HG02642 (cell line): ENCODE measurements at regions not wholly inside any gene's neighbourhood (a gene's known extent, or its start where the extent isn't known, plus 50 kb on each side); places are given as distances from the start of the nearest gene placed in this dataset.
"Not testable (repeated sequence)": the region's sequence is repeated elsewhere in the genome, so short reads cannot be mapped to it uniquely, and the experiment has no call there.

Source experiments
- ATAC-seq: cut with Tn5 transposase; IDR thresholded peaks from one replicate; pipeline ENCODE4 v1.9.1; 2021; ENCODE audit warnings: mild to moderate bottlenecking; ENCODE audit not compliant: unreplicated experiment, poor library complexity

DNA sequence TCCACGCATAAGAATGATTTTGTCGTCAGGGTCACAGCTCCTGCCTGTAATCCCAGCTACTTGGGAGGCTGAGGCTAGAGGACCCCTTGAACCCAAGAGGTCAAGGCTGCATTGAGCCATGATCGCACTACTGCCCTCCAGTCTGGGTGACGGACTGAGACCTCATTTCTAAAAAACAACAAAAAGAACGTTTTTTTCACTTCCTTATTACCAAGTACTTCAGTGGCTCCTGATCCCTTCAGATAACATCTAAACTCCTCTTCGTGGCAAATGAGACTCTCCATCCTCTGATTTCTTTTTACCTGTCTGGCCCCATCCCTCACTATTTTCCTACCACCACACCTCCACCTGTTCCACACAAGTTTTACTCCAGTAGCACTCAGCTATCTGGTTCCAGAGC is 105.4 kb upstream of the TLK1 start:
- ATAC-seq = no peak

- not testable (repeated sequence) for ATAC-seq
Measured at GRCh38 chr2:171261529-171261928, 100.8 kb upstream of the TLK1 start.

GRCh38 chr2:171260471-171261424 is 100.1 kb upstream of the TLK1 start:
- no peak for ATAC-seq

DNA sequence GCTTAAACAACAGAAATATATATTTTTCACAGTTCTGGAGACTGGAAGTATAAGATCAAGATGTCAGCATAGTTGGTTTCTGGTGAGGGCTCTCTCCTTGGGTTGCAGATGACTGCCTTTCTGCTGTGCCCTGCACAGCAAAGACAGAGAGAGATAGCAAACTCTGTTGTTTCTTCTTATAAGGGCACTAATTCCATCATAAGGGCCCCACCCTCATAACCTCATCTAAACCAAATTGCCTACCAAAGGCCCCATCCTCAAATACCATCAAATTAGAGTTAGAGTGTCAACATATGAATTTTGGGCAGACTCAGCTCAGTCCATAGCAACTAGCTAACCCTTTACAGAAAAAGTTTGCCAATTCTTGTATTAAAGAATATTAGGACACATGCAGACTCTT is 94.0 kb upstream of the TLK1 start:
- no peak for ATAC-seq

- ATAC-seq = no peak
Measured at GRCh38 chr2:171253900-171254650, 93.4 kb upstream of the TLK1 start.

DNA sequence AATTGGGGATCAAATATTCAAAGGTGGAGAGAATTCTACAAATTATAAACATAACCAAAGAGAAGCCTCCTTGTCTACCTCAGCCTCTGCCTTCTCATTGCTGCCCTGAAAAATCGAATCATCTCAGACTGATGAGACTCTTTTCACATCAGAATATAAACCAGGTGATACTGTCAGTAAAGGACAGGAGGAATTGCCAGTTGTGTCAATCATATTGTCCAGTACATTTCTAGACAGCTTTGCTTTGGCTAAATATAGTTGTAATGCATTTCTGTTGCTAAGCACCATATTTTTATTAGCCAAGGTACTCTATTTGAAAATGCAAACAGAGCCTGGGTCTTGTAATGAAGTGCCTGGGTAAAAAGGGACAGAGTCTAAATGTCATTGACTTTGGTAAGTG is 92.6 kb upstream of the TLK1 start:
- ATAC-seq = no peak

DNA sequence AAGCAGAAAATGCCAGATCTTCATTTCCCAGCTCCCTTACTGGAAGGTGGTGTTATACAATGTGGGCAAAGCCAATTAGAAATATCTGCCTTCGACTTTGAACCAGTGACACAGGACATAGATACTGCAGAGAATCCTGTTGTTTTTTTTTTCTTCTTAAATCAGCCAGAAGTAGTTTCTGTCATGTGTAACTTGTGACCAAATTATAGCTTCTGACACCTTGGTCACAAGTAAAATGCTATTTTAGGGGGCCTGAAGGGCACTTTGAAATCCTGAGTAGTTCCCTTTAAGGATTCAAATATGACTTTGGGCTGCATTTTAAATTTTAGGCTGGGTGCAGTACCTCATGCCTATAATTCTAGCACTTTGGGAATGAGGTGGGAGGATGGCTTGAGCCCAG is 89.0 kb upstream of the TLK1 start:
- no peak for ATAC-seq

DNA sequence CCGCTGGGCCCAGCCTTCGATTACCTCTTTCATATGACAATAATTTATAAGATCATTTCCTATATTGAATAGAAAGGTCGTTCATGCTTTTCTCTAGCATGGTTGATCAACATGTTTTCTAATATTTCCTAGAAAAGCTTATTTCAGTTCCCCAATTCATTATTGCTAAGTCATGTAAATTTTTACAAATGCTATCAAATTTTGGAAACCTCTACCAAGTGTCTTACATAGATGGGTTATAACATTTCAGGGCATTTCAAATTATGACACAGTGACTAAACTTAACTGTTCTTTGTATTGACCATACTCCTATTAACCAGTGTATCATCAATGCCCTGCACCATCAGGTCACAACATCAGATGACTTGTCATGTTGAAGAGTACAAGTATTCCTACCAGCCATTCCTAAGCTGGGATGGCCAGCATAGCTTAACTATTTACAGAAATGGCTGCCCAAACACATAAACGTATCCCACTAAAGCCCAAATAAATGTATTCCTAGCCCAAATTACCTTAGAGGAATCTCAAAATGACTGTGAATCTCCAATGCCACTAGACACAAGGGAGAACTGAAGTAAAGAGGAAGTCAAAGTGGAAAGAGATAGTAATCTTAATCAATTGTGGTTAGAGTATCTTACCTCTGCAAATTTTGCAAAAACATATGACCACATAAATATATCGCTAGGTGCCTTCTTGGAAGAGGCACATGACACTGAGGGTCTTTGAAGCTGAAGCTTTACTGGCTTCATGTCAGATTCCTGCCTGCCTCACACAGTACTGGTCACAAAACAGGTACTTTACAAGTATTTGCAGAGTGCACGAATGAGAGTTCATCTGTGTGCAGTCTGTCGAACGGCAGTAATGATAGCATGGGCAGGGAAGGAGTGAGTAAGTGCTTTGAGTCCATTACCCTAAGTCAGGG is 87.3 kb upstream of the TLK1 start:
- peak; percentile 61 for ATAC-seq

DNA sequence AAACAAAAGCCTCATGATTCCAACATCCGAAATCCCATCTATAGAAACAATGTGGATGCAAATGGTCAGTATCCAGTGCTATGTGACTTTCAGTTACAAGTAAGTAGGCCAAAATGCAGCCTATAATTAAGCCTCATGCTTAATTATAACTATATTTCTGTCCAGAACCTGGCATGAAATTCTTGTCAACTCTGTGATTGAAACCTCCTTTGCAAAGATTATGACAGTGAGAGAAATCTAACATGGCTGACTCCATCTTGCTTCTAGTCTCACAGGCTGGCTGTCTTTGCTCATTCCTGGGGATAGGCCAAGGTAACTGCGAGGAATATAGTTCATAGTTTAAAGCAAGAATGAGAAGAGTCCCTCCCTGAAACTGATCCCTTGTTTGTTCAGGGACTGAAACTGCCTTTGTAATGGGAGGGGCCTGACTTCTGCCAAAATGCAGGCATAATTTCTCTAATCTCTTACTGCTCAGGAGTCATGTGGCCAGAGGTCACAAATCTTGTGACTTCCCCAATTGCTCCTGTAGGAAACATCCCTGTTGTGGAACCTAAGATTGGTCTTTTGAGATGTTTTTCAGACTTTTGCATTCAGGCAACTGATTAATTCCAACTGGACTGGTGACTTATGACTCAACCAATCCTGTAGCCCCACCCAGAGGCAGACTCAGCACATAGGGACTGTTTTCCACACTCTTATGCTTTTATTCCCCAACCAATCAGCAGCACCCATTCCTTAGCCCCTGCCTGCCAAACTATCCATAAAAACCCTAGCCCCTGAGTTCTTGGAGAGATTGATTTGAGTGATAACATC is 84.5 kb upstream of the TLK1 start:
- ATAC-seq = no peak

- ATAC-seq = no peak
Measured at GRCh38 chr2:171244466-171244969, 83.8 kb upstream of the TLK1 start.

GRCh38 chr2:171241771-171242170 is 81.1 kb upstream of the TLK1 start:
- ATAC-seq = no peak

GRCh38 chr2:171238946-171239345 is 78.3 kb upstream of the TLK1 start:
- ATAC-seq = no peak

DNA sequence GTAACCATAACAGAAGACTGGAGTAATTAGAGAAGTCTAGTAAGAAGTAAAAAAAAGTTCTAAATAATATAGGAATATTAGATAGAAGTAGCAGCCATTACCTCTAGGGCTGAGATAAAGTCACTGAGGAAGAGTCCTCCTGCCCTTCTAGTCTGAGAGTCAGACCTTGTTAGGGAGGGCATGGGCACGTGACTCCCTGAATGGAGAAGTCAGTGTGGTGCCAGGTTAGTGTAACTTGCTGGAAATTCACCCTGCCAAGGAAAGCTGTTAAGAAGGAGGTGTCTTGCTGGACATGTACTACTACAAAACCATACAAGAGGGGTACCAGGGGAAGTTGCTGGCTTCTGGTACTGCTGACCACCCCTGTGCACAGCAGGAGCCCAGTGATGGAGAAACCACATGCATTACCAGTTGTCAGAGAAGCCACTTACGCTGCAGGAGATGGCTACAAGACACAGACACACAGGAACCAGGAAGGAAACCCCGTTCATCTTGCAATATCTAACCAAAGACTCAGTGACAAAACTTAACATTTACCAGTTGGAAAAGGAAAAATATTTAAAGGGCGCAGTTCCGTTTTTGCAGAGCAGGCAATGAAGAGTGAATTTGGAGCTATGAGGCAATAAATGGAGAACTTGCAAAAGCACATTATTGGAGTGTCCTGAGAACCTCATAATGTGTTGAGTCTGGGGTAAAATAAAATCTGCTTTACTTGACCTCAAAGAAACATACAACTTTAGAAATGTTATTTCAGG is 77.2 kb upstream of the TLK1 start:
- ATAC-seq = no peak

GRCh38 chr2:171235262-171235881 is 74.7 kb upstream of the TLK1 start:
- no peak for ATAC-seq

GRCh38 chr2:171230176-171230575 is 69.5 kb upstream of the TLK1 start:
- ATAC-seq = no peak

GRCh38 chr2:171228826-171229225 is 68.1 kb upstream of the TLK1 start:
- ATAC-seq = no peak

DNA sequence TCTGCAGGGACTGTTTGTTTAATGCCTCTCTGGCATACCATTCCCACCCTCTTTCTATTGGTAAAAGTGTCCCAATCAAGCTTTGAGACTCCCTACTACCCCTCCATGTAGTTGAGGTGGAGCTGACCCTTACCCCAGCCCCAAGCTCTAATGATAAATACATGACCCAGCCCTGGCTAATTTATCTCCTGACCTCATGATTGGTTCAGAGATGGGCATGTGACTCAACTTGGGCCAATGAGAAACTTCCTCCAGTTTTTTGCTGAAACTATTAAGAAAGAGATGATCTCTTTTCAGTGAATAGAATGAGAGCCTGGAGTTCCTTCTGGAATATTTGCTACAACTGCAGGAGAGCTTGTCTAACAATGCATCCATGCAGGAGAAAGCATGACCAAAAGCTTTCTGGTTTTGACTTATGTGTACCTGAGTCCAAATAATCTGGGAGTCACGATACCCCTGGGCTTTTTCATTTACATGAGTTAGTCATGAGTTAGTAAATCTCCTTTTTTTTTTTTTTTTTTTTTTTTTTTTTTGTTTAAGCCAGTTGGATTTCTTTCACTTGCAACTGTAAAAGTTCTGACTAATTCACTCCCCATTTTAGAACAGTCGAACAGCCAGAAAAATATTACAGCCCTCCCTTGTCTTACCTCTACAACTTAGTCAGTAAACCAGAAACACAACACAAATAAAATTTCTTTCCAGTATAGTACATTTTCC is 66.5 kb upstream of the TLK1 start:
- ATAC-seq = no peak

DNA sequence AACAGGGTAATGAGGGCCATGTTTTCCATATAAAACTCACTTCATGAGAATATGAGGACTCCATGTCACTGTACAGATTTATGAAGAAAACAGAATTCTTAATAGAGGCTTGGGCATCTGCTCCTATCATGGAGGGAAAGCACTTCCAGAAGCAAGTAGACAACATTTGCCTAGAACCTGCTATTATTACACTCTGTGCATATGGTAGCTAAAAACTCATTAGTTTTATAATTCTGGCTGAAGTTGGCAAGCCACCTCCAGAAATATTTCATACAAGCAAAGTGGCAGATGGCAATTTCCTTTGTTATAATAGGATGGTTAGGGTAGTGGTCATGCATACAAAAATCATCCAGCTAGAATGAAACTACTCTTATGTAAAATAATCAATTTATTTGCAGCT is 65.8 kb upstream of the TLK1 start:
- no peak for ATAC-seq
